Calu3 (cell line): ENCODE measurements at regions not wholly inside any gene's neighbourhood (a gene's known extent, or its start where the extent isn't known, plus 50 kb on each side); places are given as distances from the start of the nearest gene placed in this dataset.

Experiments
- BruUV-seq: library from RNA; stranded (reverse); fragments of 400-500 nt; replicated peaks from 2 replicates; lab custom pipeline; 2021; lab: Mats Ljungman, UMichigan
- CTCF ChIA-PET: fragments of 300-600 bp; sonication (Branson Sonifier 250); formaldehyde crosslinking; loops from one replicate; lab custom pipeline; 2022; ENCODE audit warnings: antibody characterized with exemption; lab: Charles Lee
- DNase-seq: peaks from one replicate; pipeline ENCODE4 v3.0.0; 2022
- H3K27ac Mint-ChIP-seq: one replicate; pipeline ENCODE4 v1.8.0; 2022; ENCODE audit warnings: mixed read lengths; ENCODE audit not compliant: unreplicated experiment
- H3K27me3 Mint-ChIP-seq: one replicate; pipeline ENCODE4 v1.8.0; 2022; ENCODE audit warnings: mixed read lengths; ENCODE audit not compliant: unreplicated experiment
- H3K36me3 Mint-ChIP-seq: one replicate; pipeline ENCODE4 v1.8.0; 2022; ENCODE audit warnings: mild to moderate bottlenecking, moderate library complexity, mixed read lengths; ENCODE audit not compliant: insufficient read depth, unreplicated experiment
- H3K4me1 Mint-ChIP-seq: one replicate; pipeline ENCODE4 v1.8.0; 2022; ENCODE audit warnings: mild to moderate bottlenecking, low read depth, mixed read lengths; ENCODE audit not compliant: unreplicated experiment
- H3K4me3 Mint-ChIP-seq: one replicate; pipeline ENCODE4 v1.8.0; 2022; ENCODE audit warnings: mild to moderate bottlenecking, low read depth, moderate library complexity, mixed read lengths; ENCODE audit not compliant: unreplicated experiment
- H3K9me3 Mint-ChIP-seq: one replicate; pipeline ENCODE4 v1.8.0; 2022; ENCODE audit warnings: low read depth, mixed read lengths; ENCODE audit not compliant: unreplicated experiment
- CTCF ChIP-seq: fragments of 200-600 bp; IDR thresholded peaks from one replicate; pipeline ENCODE4 v1.8.0; 2022; ENCODE audit warnings: antibody characterized with exemption; ENCODE audit not compliant: unreplicated experiment
- intact Hi-C: fragments of 100-400 bp; cut with micrococcal nuclease; formaldehyde crosslinking; loops from one replicate; pipeline ENCODE4 v1.10.0; 2022; ENCODE audit not compliant: unreplicated experiment

GRCh38 chr11:19482319-19483100 is 230.1 kb upstream of the NAV2 start:
- H3K27ac Mint-ChIP-seq, result no peak overlapping the region
- no peaks in the 10 kb centered on the region for H3K36me3 Mint-ChIP-seq
- no peak for TF ChIP-seq CTCF
- no peak overlapping the region for H3K4me3 Mint-ChIP-seq
- no peaks in the 10 kb centered on the region for H3K9me3 Mint-ChIP-seq
- intact Hi-C loops, result no loop called here
- H3K27me3 Mint-ChIP-seq, result peaks cover 100% of the 10 kb centered on the region
- H3K4me1 Mint-ChIP-seq, result no peaks in the 10 kb centered on the region
- no peak for DNase-seq
- no TSS peak for BruUV-seq
- CTCF ChIA-PET, result no interaction called here

GRCh38 chr11:19480540-19480939 is 232.1 kb upstream of the NAV2 start:
- intact Hi-C loops, result no loop called here
- DNase-seq, result no peak
- Mint-ChIP-seq H3K4me3 (no peak overlapping the region), H3K36me3 (no peaks in the 10 kb centered on the region), H3K4me1 (no peaks in the 10 kb centered on the region), H3K27me3 (peaks cover 99% of the 10 kb centered on the region), H3K27ac (no peak overlapping the region), H3K9me3 (no peaks in the 10 kb centered on the region)
- CTCF ChIA-PET, result no interaction called here
- no peak for TF ChIP-seq CTCF
- BruUV-seq, result no TSS peak

- no peaks in the 10 kb centered on the region for H3K36me3 Mint-ChIP-seq
- H3K27ac Mint-ChIP-seq, result no peak overlapping the region
- TF ChIP-seq CTCF, result no peak
- no peaks in the 10 kb centered on the region for H3K9me3 Mint-ChIP-seq
- no peak overlapping the region for H3K4me3 Mint-ChIP-seq
- CTCF ChIA-PET, result interaction anchor here (0.6 kb wide), 1 partner anchor 11 kb away, joined by 3 read pairs; no protein-coding TSS in a partner anchor
- intact Hi-C loops, result no loop called here
- peaks cover 99% of the 10 kb centered on the region for H3K27me3 Mint-ChIP-seq
- no TSS peak for BruUV-seq
- no peaks in the 10 kb centered on the region for H3K4me1 Mint-ChIP-seq
- no peak for DNase-seq
Measured at GRCh38 chr11:19478891-19479290, 233.7 kb upstream of the NAV2 start.

- no peak for DNase-seq
- H3K36me3 Mint-ChIP-seq, result no peaks in the 10 kb centered on the region
- H3K4me3 Mint-ChIP-seq, result no peak overlapping the region
- CTCF ChIA-PET, result no interaction called here
- TF ChIP-seq CTCF, result no peak
- no peaks in the 10 kb centered on the region for H3K9me3 Mint-ChIP-seq
- no peak overlapping the region for H3K27ac Mint-ChIP-seq
- no peaks in the 10 kb centered on the region for H3K4me1 Mint-ChIP-seq
- peaks cover 90% of the 10 kb centered on the region for H3K27me3 Mint-ChIP-seq
- intact Hi-C loops, result no loop called here
- no TSS peak for BruUV-seq
Measured at GRCh38 chr11:19474954-19475721, 234.4 kb upstream of the E2F8 start.
